Cardiac muscle cell (in vitro differentiated cells and primary cell): ENCODE measurements at regions not wholly inside any gene's neighbourhood (a gene's known extent, or its start where the extent isn't known, plus 50 kb on each side); places are given as distances from the start of the nearest gene placed in this dataset.
"Not testable (repeated sequence)": the region's sequence is repeated elsewhere in the genome, so short reads cannot be mapped to it uniquely, and the experiment has no call there.

Experiments
- DNase-seq, 2 donors: peaks; one replicate each; pipeline versions ENCODE4 v3.0.0 to v3.0.0-alpha.2; 2010 to 2017; ENCODE audit warnings: low read depth in 1 of 2, low spot score in 1 of 2
- H3K27ac ChIP-seq: fragments of 200-600 bp; sonication (generic); 2 replicates; pipeline ENCODE4 v1.5.1; 2016
- H3K27me3 ChIP-seq: fragments of 200-600 bp; sonication (generic); 2 replicates; pipeline ENCODE4 v1.6.0; 2016; ENCODE audit warnings: control low read depth
- H3K36me3 ChIP-seq: fragments of 200-600 bp; sonication (generic); 2 replicates; pipeline ENCODE4 v1.5.1; 2016; ENCODE audit warnings: control low read depth
- H3K4me1 ChIP-seq: fragments of 200-600 bp; sonication (generic); 2 replicates; pipeline ENCODE4 v1.8.1; 2017; ENCODE audit warnings: low read depth, mild to moderate bottlenecking, mixed run types
- H3K4me3 ChIP-seq: fragments of 200-600 bp; sonication (generic); 2 replicates; pipeline ENCODE4 v1.5.1; 2016; ENCODE audit warnings: mild to moderate bottlenecking
- H3K9me3 ChIP-seq: fragments of 200-600 bp; sonication (generic); 2 replicates; pipeline ENCODE4 v1.5.1; 2017; ENCODE audit warnings: low read depth, mild to moderate bottlenecking, control low read depth
- CTCF ChIP-seq: IDR thresholded peaks from 2 replicates; pipeline ENCODE4 v1.5.1; 2012; ENCODE audit warnings: low read depth, mild to moderate bottlenecking, low read length

- no peak for DNase-seq
- H3K4me3 ChIP-seq, result no peak overlapping the region
- H3K27me3 ChIP-seq, result no peaks in the 10 kb centered on the region
- no peaks in the 10 kb centered on the region for H3K9me3 ChIP-seq
- H3K27ac ChIP-seq, result no peak overlapping the region
- H3K36me3 ChIP-seq, result no peaks in the 10 kb centered on the region
- no peaks in the 10 kb centered on the region for H3K4me1 ChIP-seq
- TF ChIP-seq CTCF, result no peak
Observed at GRCh38 chr7:8327199-8327598, 65.2 kb upstream of the ICA1 start.

- no peak for TF ChIP-seq CTCF
- no peak for DNase-seq
- Histone ChIP-seq H3K4me3 (no peak overlapping the region), H3K9me3 (no peaks in the 10 kb centered on the region), H3K36me3 (no peaks in the 10 kb centered on the region), H3K27ac (no peak overlapping the region), H3K27me3 (no peaks in the 10 kb centered on the region), H3K4me1 (no peaks in the 10 kb centered on the region)
Observed at GRCh38 chr7:8338206-8338605, 76.2 kb upstream of the ICA1 start.

- H3K27me3 ChIP-seq, result no peaks in the 10 kb centered on the region
- no peak for TF ChIP-seq CTCF
- H3K4me1 ChIP-seq, result no peaks in the 10 kb centered on the region
Observed at GRCh38 chr7:8343556-8343955, 81.6 kb upstream of the ICA1 start.

GRCh38 chr7:8347395-8347794, 85.4 kb upstream of the ICA1 start:
- not testable (repeated sequence) for DNase-seq, H3K36me3 ChIP-seq, H3K27me3 ChIP-seq, H3K4me1 ChIP-seq, H3K27ac ChIP-seq, H3K4me3 ChIP-seq, H3K9me3 ChIP-seq

More at GRCh38 chr7:8343556-8343955, 81.6 kb upstream of the ICA1 start:
- no peaks in the 10 kb centered on the region for H3K36me3 ChIP-seq
- H3K9me3 ChIP-seq, result no peaks in the 10 kb centered on the region
- DNase-seq, result no peak
- no peak overlapping the region for H3K27ac ChIP-seq
- H3K4me3 ChIP-seq, result no peak overlapping the region

GRCh38 chr7:8351654-8352053, 81.8 kb upstream of the NXPH1 start:
- not testable (repeated sequence) for H3K27ac ChIP-seq, H3K4me1 ChIP-seq, H3K9me3 ChIP-seq, H3K4me3 ChIP-seq, H3K36me3 ChIP-seq, H3K27me3 ChIP-seq, DNase-seq

- H3K4me3 ChIP-seq, result no peak overlapping the region
- H3K27ac ChIP-seq, result no peak overlapping the region
- DNase-seq, result no peak
- H3K27me3 ChIP-seq, result no peaks in the 10 kb centered on the region
- no peaks in the 10 kb centered on the region for H3K9me3 ChIP-seq
- H3K4me1 ChIP-seq, result no peaks in the 10 kb centered on the region
- no peak for TF ChIP-seq CTCF
- no peaks in the 10 kb centered on the region for H3K36me3 ChIP-seq
Observed at GRCh38 chr7:8353991-8354390, 79.4 kb upstream of the NXPH1 start.

- no peaks in the 10 kb centered on the region for H3K27me3 ChIP-seq
- H3K4me1 ChIP-seq, result no peaks in the 10 kb centered on the region
- DNase-seq, result no peak
- H3K4me3 ChIP-seq, result no peak overlapping the region
- H3K9me3 ChIP-seq, result no peaks in the 10 kb centered on the region
- TF ChIP-seq CTCF, result no peak
- no peak overlapping the region for H3K27ac ChIP-seq
- no peaks in the 10 kb centered on the region for H3K36me3 ChIP-seq
Observed at GRCh38 chr7:8354503-8354902, 78.9 kb upstream of the NXPH1 start.
